H1 (cell line): ENCODE measurements at regions not wholly inside any gene's neighbourhood (a gene's known extent, or its start where the extent isn't known, plus 50 kb on each side); places are given as distances from the start of the nearest gene placed in this dataset.

Experiments
- CTCF ChIA-PET: fragments of 300-600 bp; sonication (Branson Sonifier 250); formaldehyde crosslinking; loops from one replicate; lab custom pipeline; 2021; ENCODE audit not compliant: partially characterized antibody; lab: Charles Lee
- POLR2A ChIA-PET: fragments of 300-600 bp; sonication (Branson Sonifier 250); formaldehyde crosslinking; loops from one replicate; lab custom pipeline; 2021; ENCODE audit warnings: inconsistent platforms; ENCODE audit not compliant: partially characterized antibody; lab: Charles Lee
- DNase-seq, 2 experiments: peaks; one replicate each; pipeline versions ENCODE4 v3.0.0 to v3.0.0-alpha.2; 2010 to 2022; ENCODE audit warnings: low spot score in 2 of 2, low read depth in 1 of 2, mixed read lengths in 1 of 2
- FAIRE-seq: peaks from 2 replicates; lab custom pipeline; 2011; peaks lifted over from hg19 to GRCh38; lab: Jason Lieb, UNC
- H2AFZ ChIP-seq: 2 replicates; pipeline ENCODE4 v1.8.1; 2012; ENCODE audit warnings: low read length, inconsistent platforms
- H2AK5ac ChIP-seq: 2 replicates; pipeline ENCODE4 v1.6.1; 2013; ENCODE audit warnings: low read depth, low read length
- H2BK120ac ChIP-seq: replicated peaks from 2 replicates; pipeline ENCODE3; 2013; ENCODE audit warnings: low read depth, low read length, inconsistent platforms
- H2BK12ac ChIP-seq: 2 replicates; pipeline ENCODE4 v1.6.1; 2013; ENCODE audit warnings: low read depth, low read length
- H2BK15ac ChIP-seq: 2 replicates; pipeline ENCODE4 v1.6.1; 2013; ENCODE audit warnings: low read length
- H2BK20ac ChIP-seq: 2 replicates; pipeline ENCODE4 v1.6.1; 2013; ENCODE audit warnings: low read length
- H2BK5ac ChIP-seq: 2 replicates; pipeline ENCODE4 v1.6.1; 2013; ENCODE audit warnings: low read depth, low read length
- H3K14ac ChIP-seq: 2 replicates; pipeline ENCODE4 v1.6.1; 2013; ENCODE audit warnings: inconsistent platforms; ENCODE audit not compliant: insufficient read length
- H3K18ac ChIP-seq: 2 replicates; pipeline ENCODE4 v1.6.1; 2013; ENCODE audit warnings: low read length; ENCODE audit errors: extremely low read depth
- H3K23ac ChIP-seq: 2 replicates; pipeline ENCODE4 v1.6.1; 2013; ENCODE audit warnings: inconsistent platforms; ENCODE audit not compliant: insufficient read length
- H3K23me2 ChIP-seq: 2 replicates; pipeline ENCODE4 v1.6.1; 2013; ENCODE audit warnings: low read depth, low read length
- H3K27ac ChIP-seq: 2 replicates; pipeline ENCODE4 v1.6.1; 2011; ENCODE audit warnings: low read depth, low read length, inconsistent platforms
- H3K27me3 ChIP-seq, 4 experiments: replicated peaks in 1 of 4; 1 replicate in 1 of 4; 2 replicates in 3 of 4; pipeline versions ENCODE4 v1.6.1 to v1.8.1; 2011 to 2013; ENCODE audit warnings: low read length in 3 of 4, mild to moderate bottlenecking in 3 of 4, inconsistent platforms in 2 of 4, mixed read lengths in 2 of 4, moderate library complexity in 1 of 4; ENCODE audit not compliant: control insufficient read depth in 3 of 4, insufficient read depth in 3 of 4; ENCODE audit errors: extremely low read depth in 1 of 4
- H3K36me3 ChIP-seq, 4 experiments: 2 replicates each; pipeline versions ENCODE4 v1.6.1 to v1.8.1; 2011 to 2013; ENCODE audit warnings: mild to moderate bottlenecking in 4 of 4, low read length in 3 of 4, moderate library complexity in 2 of 4, control low read depth in 1 of 4, inconsistent platforms in 1 of 4; ENCODE audit not compliant: insufficient read depth in 4 of 4, control insufficient read depth in 2 of 4
- H3K4ac ChIP-seq: replicated peaks from 2 replicates; pipeline ENCODE3; 2013; ENCODE audit warnings: low read length, low read depth, mixed read lengths, inconsistent platforms; ENCODE audit not compliant: insufficient read length
- H3K4me1 ChIP-seq, 4 experiments: replicated peaks in 1 of 4; 1 replicate in 1 of 4; 2 replicates in 3 of 4; pipeline versions ENCODE4 v1.6.1 to v1.8.1; 2011 to 2013; ENCODE audit warnings: low read length in 3 of 4, inconsistent platforms in 2 of 4, mixed read lengths in 1 of 4; ENCODE audit not compliant: insufficient read depth in 4 of 4, control insufficient read depth in 3 of 4
- H3K4me2 ChIP-seq, 2 experiments: 2 replicates each; pipeline versions ENCODE4 v1.6.1 to v1.8.1; 2011 to 2013; ENCODE audit warnings: low read depth in 2 of 2, low read length in 2 of 2, control low read depth in 1 of 2, inconsistent platforms in 1 of 2, mild to moderate bottlenecking in 1 of 2; ENCODE audit not compliant: insufficient read depth in 1 of 2
- H3K4me3 ChIP-seq, 4 experiments: fragments of 200-600, 300-600 bp in 1 of 4; sonication (generic), shearing (Covaris generic), sonication (Bioruptor Twin) in 1 of 4; 2 replicates each; pipeline versions ENCODE4 v1.5.1 to v1.8.1; 2011 to 2016; ENCODE audit warnings: low read length in 4 of 4, low read depth in 3 of 4, control low read depth in 2 of 4, inconsistent platforms in 2 of 4, mild to moderate bottlenecking in 2 of 4, mixed read lengths in 1 of 4, moderate library complexity in 1 of 4; ENCODE audit not compliant: insufficient read depth in 2 of 4; ENCODE audit errors: extremely low read depth in 1 of 4
- H3K56ac ChIP-seq: replicated peaks from 2 replicates; pipeline ENCODE3; 2013; ENCODE audit warnings: low read depth, mild to moderate bottlenecking, mixed read lengths, low read length, inconsistent platforms; ENCODE audit not compliant: insufficient read length
- H3K79me1 ChIP-seq: 2 replicates; pipeline ENCODE4 v1.6.1; 2013; ENCODE audit warnings: low read depth, low read length, control low read depth
- H3K79me2 ChIP-seq, 2 experiments: 2 replicates each; pipeline versions ENCODE4 v1.6.1 to v1.8.1; 2012 to 2013; ENCODE audit warnings: low read length in 2 of 2, mild to moderate bottlenecking in 2 of 2, inconsistent platforms in 1 of 2; ENCODE audit not compliant: insufficient read depth in 2 of 2, control insufficient read depth in 1 of 2
- H3K9ac ChIP-seq, 4 experiments: replicated peaks in 1 of 4; 1 replicate in 1 of 4; 2 replicates in 3 of 4; pipeline versions ENCODE4 v1.6.1 to v1.8.1; 2011 to 2013; ENCODE audit warnings: low read depth in 3 of 4, low read length in 3 of 4, control low read depth in 2 of 4, mild to moderate bottlenecking in 2 of 4, moderate library complexity in 2 of 4, inconsistent platforms in 1 of 4; ENCODE audit errors: extremely low read depth in 1 of 4
- H3K9me3 ChIP-seq, 2 experiments: 2 replicates each; pipeline versions ENCODE4 v1.6.1 to v1.8.1; 2012 to 2013; ENCODE audit warnings: mild to moderate bottlenecking in 2 of 2, moderate library complexity in 2 of 2, control low read depth in 1 of 2, inconsistent platforms in 1 of 2, low read depth in 1 of 2, low read length in 1 of 2, mixed read lengths in 1 of 2; ENCODE audit not compliant: insufficient read depth in 2 of 2
- H4K20me1 ChIP-seq, 2 experiments: replicated peaks in 1 of 2; 2 replicates each; pipeline versions ENCODE3 to v1.8.1; 2011 to 2013; ENCODE audit warnings: inconsistent platforms in 2 of 2, low read length in 2 of 2, mild to moderate bottlenecking in 1 of 2; ENCODE audit not compliant: insufficient read depth in 2 of 2, control insufficient read depth in 1 of 2
- H4K5ac ChIP-seq: 2 replicates; pipeline ENCODE4 v1.6.1; 2013; ENCODE audit warnings: low read length, low read depth, mixed read lengths, inconsistent platforms; ENCODE audit not compliant: insufficient read length
- H4K8ac ChIP-seq: 2 replicates; pipeline ENCODE4 v1.8.0; 2013; ENCODE audit warnings: mild to moderate bottlenecking, moderate library complexity, low read length, inconsistent platforms; ENCODE audit not compliant: insufficient read depth; ENCODE audit errors: extremely low read depth
- H4K91ac ChIP-seq: replicated peaks from 2 replicates; pipeline ENCODE3; 2013; ENCODE audit warnings: low read length, mixed read lengths, inconsistent platforms; ENCODE audit not compliant: insufficient read length
- ATF3 ChIP-seq: IDR thresholded peaks from 2 replicates; pipeline ENCODE4 v1.6.1; 2011; ENCODE audit warnings: low read depth, mild to moderate bottlenecking, low read length; ENCODE audit not compliant: insufficient read depth
- BACH1 ChIP-seq: IDR thresholded peaks from 2 replicates; pipeline ENCODE4 v1.6.1; 2012; ENCODE audit warnings: low read length, improper control_type of control experiment
- BRCA1 ChIP-seq: IDR thresholded peaks from 2 replicates; pipeline ENCODE4 v1.6.1; 2012; ENCODE audit warnings: low read depth, low read length, improper control_type of control experiment
- KDM5A ChIP-seq: fragments of 200-600 bp; IDR thresholded peaks from 2 replicates; pipeline ENCODE4 v1.7.1; 2012; ENCODE audit warnings: mild to moderate bottlenecking, low read length, inconsistent platforms, mixed read lengths
- NANOG ChIP-seq: IDR thresholded peaks from 2 replicates; pipeline ENCODE4 v1.6.1; 2011; ENCODE audit warnings: low read length, low read depth, mild to moderate bottlenecking, inconsistent platforms; ENCODE audit not compliant: insufficient read depth, poor library complexity, severe bottlenecking
- PHF8 ChIP-seq: fragments of 200-600 bp; sonication (generic); conservative IDR thresholded peaks from 2 replicates; pipeline ENCODE4 v1.7.1; 2012; ENCODE audit warnings: low read depth, mild to moderate bottlenecking, inconsistent platforms, low read length, moderate library complexity
- POLR2A ChIP-seq, 2 experiments: IDR thresholded peaks; 1 replicate in 1 of 2; 2 replicates in 1 of 2; pipeline ENCODE4 v1.6.1; 2011; ENCODE audit warnings: low read depth in 2 of 2, low read length in 2 of 2, mild to moderate bottlenecking in 2 of 2; ENCODE audit errors: control extremely low read depth in 1 of 2
- RBBP5 ChIP-seq: IDR thresholded peaks from 2 replicates; pipeline ENCODE4 v1.7.1; 2012; ENCODE audit warnings: low read depth, mild to moderate bottlenecking, inconsistent platforms, low read length, moderate library complexity, borderline replicate concordance
- RFX5 ChIP-seq: IDR thresholded peaks from 2 replicates; pipeline ENCODE4 v1.6.1; 2011; ENCODE audit warnings: low read depth, low read length, improper control_type of control experiment, borderline replicate concordance
- SAP30 ChIP-seq: fragments of 300-600 bp; sonication (generic); IDR thresholded peaks from 2 replicates; pipeline ENCODE4 v1.7.1; 2012; ENCODE audit warnings: low read length, moderate library complexity, mild to moderate bottlenecking, inconsistent platforms; ENCODE audit not compliant: insufficient read depth, insufficient replicate concordance
- SP2 ChIP-seq: IDR thresholded peaks from 2 replicates; pipeline ENCODE4 v1.6.1; 2012; ENCODE audit warnings: mild to moderate bottlenecking, low read length, inconsistent platforms
- SP4 ChIP-seq: IDR thresholded peaks from 2 replicates; pipeline ENCODE4 v1.6.1; 2012; ENCODE audit warnings: low read length, inconsistent platforms
- TBP ChIP-seq: IDR thresholded peaks from 2 replicates; pipeline ENCODE4 v1.6.1; 2011; ENCODE audit warnings: low read depth, low read length, improper control_type of control experiment
- YY1 ChIP-seq: IDR thresholded peaks from 2 replicates; pipeline ENCODE4 v1.6.1; 2011; ENCODE audit warnings: low read depth, mild to moderate bottlenecking, low read length
- ZNF274 ChIP-seq: IDR thresholded peaks from 2 replicates; pipeline ENCODE4 v1.7.0; 2012; ENCODE audit warnings: low read length, borderline replicate concordance; ENCODE audit errors: extremely low read depth
- WGBS, 2 experiments: shearing (Covaris generic) in 1 of 2; methylation state at CpG; one replicate each; pipeline versions ENCODE4 v1.1.6 to v1.1.7; 2013 to 2015; ENCODE audit warnings: low lambda C conversion rate in 2 of 2, mixed read lengths in 2 of 2, inconsistent platforms in 1 of 2, low coverage in 1 of 2, missing lambda C conversion rate in 1 of 2; ENCODE audit not compliant: insufficient replicate concordance in 2 of 2, insufficient coverage in 1 of 2, insufficient read length in 1 of 2; ENCODE audit errors: extremely low coverage in 1 of 2, missing lambda C conversion rate in 1 of 2; 5-methylcytosine and 5-hydroxymethylcytosine counted together

DNA sequence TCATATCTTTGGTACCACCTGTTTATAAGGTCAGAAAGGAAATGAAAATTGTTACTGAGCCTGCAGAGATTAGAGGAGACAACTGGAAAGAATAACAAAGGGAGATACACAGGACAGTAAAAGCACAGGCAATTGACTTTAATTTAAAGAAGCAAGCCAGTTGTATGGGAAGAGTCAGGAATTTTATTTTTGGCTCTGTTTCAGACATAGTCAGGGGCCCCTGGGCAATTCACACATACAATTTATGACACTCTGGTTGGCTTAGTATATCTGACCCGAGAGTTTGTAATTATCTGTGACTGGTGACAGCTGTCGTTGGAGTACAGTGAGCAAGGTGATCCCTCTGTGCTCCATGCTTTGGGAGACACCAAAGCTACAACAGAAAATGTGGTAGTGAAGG, 591.9 kb upstream of the NECTIN3 start:
- no peaks in the 10 kb centered on the region for H4K20me1 ChIP-seq
- H3K4me2 ChIP-seq = no peak overlapping the region
- no peak overlapping the region for H3K4ac ChIP-seq
- no peaks in the 10 kb centered on the region for H3K9me3 ChIP-seq
- no peaks in the 10 kb centered on the region for H3K79me1 ChIP-seq
- H3K4me1 ChIP-seq = peaks cover 0 to 3% (median 0%) of the 10 kb centered on the region in 4 experiments; a peak in 1 of 7 replicates
- no peak overlapping the region for H4K91ac ChIP-seq
- no peaks in the 10 kb centered on the region for H3K23me2 ChIP-seq
- no peak overlapping the region for H3K9ac ChIP-seq
- H2BK5ac ChIP-seq = no peak overlapping the region
- H3K14ac ChIP-seq = no peak overlapping the region
- H3K27me3 ChIP-seq = no peaks in the 10 kb centered on the region
- H2AK5ac ChIP-seq = no peak overlapping the region
- H3K23ac ChIP-seq = no peak overlapping the region
- no peak overlapping the region for H4K8ac ChIP-seq
- H2AFZ ChIP-seq = no peak overlapping the region
- H3K27ac ChIP-seq = no peak overlapping the region
- H2BK120ac ChIP-seq = no peak overlapping the region
- H3K79me2 ChIP-seq = no peaks in the 10 kb centered on the region
- DNase-seq = no peak
- WGBS, 2 experiments = 94% methylated on average over 2 of the region's 2 CpGs; no CpG with 5 or more reads in 1 of the 2 experiments
- H3K56ac ChIP-seq = no peak overlapping the region
- no peak overlapping the region for H2BK15ac ChIP-seq
- no peaks in the 10 kb centered on the region for H3K36me3 ChIP-seq
- POLR2A ChIA-PET = no interaction called here
- H2BK12ac ChIP-seq = no peak overlapping the region
- no peak overlapping the region for H4K5ac ChIP-seq
- CTCF ChIA-PET = interaction anchor here (0.7 kb wide), 1 partner anchor 181 kb away, joined by 3 read pairs; no protein-coding TSS in a partner anchor
- H2BK20ac ChIP-seq = no peak overlapping the region
- FAIRE-seq = no peak
- H3K4me3 ChIP-seq = no peak overlapping the region
- no peak overlapping the region for H3K18ac ChIP-seq
- TF ChIP-seq POLR2A (IDR thresholded peaks at IDR 0.05; ENCODE audit: control extremely low read depth in 1 of 2, low read depth in 2 of 2, low read length in 2 of 2) (no peak), RBBP5 (no peak), SP4 (no peak), SAP30 (no peak), PHF8 (no peak), TBP (no peak), BRCA1 (no peak), ZNF274 (no peak), SP2 (no peak), BACH1 (no peak), YY1 (no peak), RFX5 (no peak), NANOG (no peak), KDM5A (no peak), ATF3 (no peak)
